SU-DHL-6 (cell line): ENCODE measurements at regions not wholly inside any gene's neighbourhood (a gene's known extent, or its start where the extent isn't known, plus 50 kb on each side); places are given as distances from the start of the nearest gene placed in this dataset.

Experiments used
- CTCF ChIP-seq: fragments of 200-600 bp; sonication (generic); IDR thresholded peaks from one replicate; pipeline ENCODE4 v1.5.1; 2017; ENCODE audit warnings: antibody characterized with exemption, mild to moderate bottlenecking, low read length, moderate library complexity; ENCODE audit not compliant: insufficient read depth, poor library complexity, severe bottlenecking
- EZH2phosphoT487 ChIP-seq: fragments of 200-600 bp; sonication (generic), shearing (Covaris generic); conservative IDR thresholded peaks from 2 replicates; pipeline ENCODE4 v1.6.1; 2018; ENCODE audit warnings: mild to moderate bottlenecking, antibody characterized with exemption, low read length, moderate library complexity, mixed read lengths

- TF ChIP-seq CTCF (no peak), EZH2phosphoT487 (no peak)
These were observed 232.9 kb downstream of the EPM2A start for GRCh38 chr6:145502416-145502815.
